K562 (cell line): ENCODE measurements at regions not wholly inside any gene's neighbourhood (a gene's known extent, or its start where the extent isn't known, plus 50 kb on each side); places are given as distances from the start of the nearest gene placed in this dataset.
"Not testable (repeated sequence)": the region's sequence is repeated elsewhere in the genome, so short reads cannot be mapped to it uniquely, and the experiment has no call there.

Source experiments
- ATAC-seq: fragments of 200-7000 bp; cut with Tn5 transposase; 3 replicates; pipeline ENCODE4 v1.9.1; 2020; ENCODE audit warnings: moderate library complexity
- BruUV-seq: library from RNA; stranded (reverse); fragments of 400-500 nt; replicated peaks from 2 replicates; lab custom pipeline; 2021; lab: Mats Ljungman, UMichigan
- CTCF ChIA-PET: fragments of 300-600 bp; formaldehyde crosslinking; extraction: SDS; loops from one replicate; lab custom pipeline; 2021; ENCODE audit warnings: low intra/inter-chr PET ratio; lab: Yijun Ruan, JAX
- POLR2A ChIA-PET: fragments of 300-600, 350-650 bp; sonication (Branson Sonifier 250); formaldehyde crosslinking; extraction: SDS; loops from one replicate; lab custom pipeline; 2021; ENCODE audit warnings: antibody characterized with exemption, inconsistent platforms; lab: Yijun Ruan, JAX
- DNase-seq, 4 experiments: peaks; one replicate each; pipeline versions ENCODE4 v3.0.0 to v3.0.0-alpha.2; 2011 to 2018; ENCODE audit warnings: low spot score in 3 of 4, mixed read lengths in 3 of 4; ENCODE audit errors: extremely low read depth in 1 of 4
- FAIRE-seq: peaks from 2 replicates; lab custom pipeline; 2011; peaks lifted over from hg19 to GRCh38; lab: Jason Lieb, UNC
- H2AFZ ChIP-seq: 2 replicates; pipeline ENCODE4 v1.6.0; 2011; ENCODE audit warnings: low read depth, low read length, control low read depth, inconsistent platforms
- H3K27ac ChIP-seq: fragments of 200-600 bp; 3 replicates; pipeline ENCODE4 v1.8.0; 2011; ENCODE audit warnings: low read depth, mild to moderate bottlenecking, control low read depth, inconsistent platforms, low read length, moderate library complexity, mixed read lengths; ENCODE audit errors: extremely low read depth
- H3K27me3 ChIP-seq, 2 experiments: fragments of 300-600 bp in 1 of 2; 2 replicates in 1 of 2; 3 replicates in 1 of 2; pipeline versions ENCODE4 v1.6.0 to v1.8.0; 2011; ENCODE audit warnings: inconsistent platforms in 2 of 2, low read length in 2 of 2, mild to moderate bottlenecking in 1 of 2, mixed read lengths in 1 of 2, moderate library complexity in 1 of 2; ENCODE audit not compliant: control insufficient read depth in 2 of 2, insufficient read depth in 2 of 2
- H3K36me3 ChIP-seq: fragments of 300-600 bp; 3 replicates; pipeline ENCODE4 v1.8.0; 2011; ENCODE audit warnings: mild to moderate bottlenecking, low read length, inconsistent platforms; ENCODE audit not compliant: control insufficient read depth, insufficient read depth
- H3K4me1 ChIP-seq, 2 experiments: fragments of 200-600 bp in 1 of 2; replicated peaks in 1 of 2; 2 replicates in 1 of 2; 3 replicates in 1 of 2; pipeline versions ENCODE4 v1.5.1 to v1.8.0; 2011; ENCODE audit warnings: inconsistent platforms in 2 of 2, low read length in 2 of 2, mild to moderate bottlenecking in 1 of 2, mixed read lengths in 1 of 2, moderate library complexity in 1 of 2; ENCODE audit not compliant: control insufficient read depth in 2 of 2, insufficient read depth in 2 of 2
- H3K4me2 ChIP-seq: 2 replicates; pipeline ENCODE4 v1.6.1; 2011; ENCODE audit warnings: low read length, control low read depth, inconsistent platforms, mixed read lengths; ENCODE audit not compliant: insufficient read depth
- H3K4me3 ChIP-seq: fragments of 200-600 bp; sonication (generic), shearing (Covaris generic); 2 replicates; pipeline ENCODE4 v1.5.1; 2016; ENCODE audit warnings: control low read depth, inconsistent platforms
- H3K79me2 ChIP-seq: fragments of 200-600 bp; 3 replicates; pipeline ENCODE4 v1.8.0; 2011; ENCODE audit warnings: low read length, inconsistent platforms; ENCODE audit not compliant: control insufficient read depth, insufficient read depth
- H3K9ac ChIP-seq, 2 experiments: 2 replicates each; pipeline versions ENCODE4 v1.6.0 to v1.6.1; 2011; ENCODE audit warnings: low read depth in 2 of 2, low read length in 2 of 2, control low read depth in 1 of 2, inconsistent platforms in 1 of 2, mild to moderate bottlenecking in 1 of 2, mixed read lengths in 1 of 2; ENCODE audit not compliant: insufficient read depth in 1 of 2
- H3K9me1 ChIP-seq: one replicate; pipeline ENCODE4 v1.6.0; 2011; ENCODE audit warnings: inconsistent platforms, mild to moderate bottlenecking, low read length, moderate library complexity; ENCODE audit not compliant: control insufficient read depth, insufficient read depth
- H3K9me3 ChIP-seq: replicated peaks from 2 replicates; pipeline ENCODE4 v1.5.1; 2011; ENCODE audit warnings: low read depth, low read length, inconsistent platforms; ENCODE audit not compliant: control insufficient read depth, insufficient read depth
- H4K20me1 ChIP-seq: replicated peaks from 2 replicates; pipeline ENCODE4 v1.6.1; 2011; ENCODE audit warnings: low read length, inconsistent platforms, mixed read lengths; ENCODE audit not compliant: control insufficient read depth, insufficient read depth
- BRF1 ChIP-seq: IDR thresholded peaks from 3 replicates; pipeline ENCODE4 v1.6.1; 2011; ENCODE audit warnings: borderline replicate concordance, mild to moderate bottlenecking; ENCODE audit not compliant: insufficient read length; ENCODE audit errors: extremely low read depth
- ELF4 ChIP-seq: fragments of 450-650 bp; formaldehyde crosslinking; IDR thresholded peaks from 2 replicates; pipeline ENCODE4 v1.4.0; 2022; ENCODE audit warnings: missing genetic modification characterization
- FOXK2 ChIP-seq, 2 experiments: fragments of 450-650 bp; IDR thresholded peaks in 1 of 2; conservative IDR thresholded peaks in 1 of 2; 2 replicates each; pipeline ENCODE4 v1.6.1; 2016; ENCODE audit warnings: low read depth in 2 of 2, mild to moderate bottlenecking in 1 of 2
- MTA2 ChIP-seq: fragments of 450-650 bp; IDR thresholded peaks from 2 replicates; pipeline ENCODE4 v1.6.1; 2016; ENCODE audit warnings: low read depth
- NFRKB ChIP-seq: fragments of 450-650 bp; IDR thresholded peaks from 2 replicates; pipeline ENCODE4 v1.6.1; 2016; ENCODE audit warnings: low read depth
- RBBP5 ChIP-seq: fragments of 200-600 bp; sonication (generic); IDR thresholded peaks from 2 replicates; pipeline ENCODE4 v1.6.1; 2012; ENCODE audit warnings: borderline replicate concordance, mild to moderate bottlenecking, low read length, control low read depth, inconsistent platforms; ENCODE audit not compliant: insufficient read depth, poor library complexity, severe bottlenecking
- ZNF140 ChIP-seq: fragments of 250-450 bp; sonication (Bioruptor Pico); IDR thresholded peaks from 2 replicates; pipeline ENCODE4 v1.8.0; 2021; ENCODE audit warnings: moderate library complexity, mild to moderate bottlenecking, inconsistent platforms
- ZNF184 ChIP-seq: sonication (generic); formaldehyde crosslinking; IDR thresholded peaks from 2 replicates; pipeline ENCODE4 v1.5.0; 2020; ENCODE audit warnings: missing genetic modification reagents
- WGBS: fragments of 100-300 bp; shearing (Covaris generic); methylation state at CpG from one replicate; pipeline ENCODE4 v1.1.6; 2016; ENCODE audit warnings: low coverage, mixed read lengths; ENCODE audit not compliant: insufficient coverage; ENCODE audit errors: missing lambda C conversion rate; 5-methylcytosine and 5-hydroxymethylcytosine counted together
- in situ Hi-C: fragments of 300-500 bp; cut with MboI; formaldehyde crosslinking; loops from 4 replicates; pipeline ENCODE4 v1.15.0; 2018; ENCODE audit warnings: inconsistent platforms, mixed read lengths
- intact Hi-C: fragments of 100-400 bp; cut with micrococcal nuclease; formaldehyde crosslinking; loops from 2 replicates; pipeline ENCODE4 v1.14.2; 2022

GRCh38 chr12:87425942-87426554 is 603.2 kb downstream of the C12orf50 start:
- DNase-seq, result no peak
- BruUV-seq, result no TSS peak

GRCh38 chr12:87421233-87421632 is 608.0 kb downstream of the C12orf50 start:
- CTCF ChIA-PET, H3K27me3 ChIP-seq, H2AFZ ChIP-seq, intact Hi-C loops, FAIRE-seq, BruUV-seq, H4K20me1 ChIP-seq, H3K79me2 ChIP-seq, H3K4me2 ChIP-seq, H3K4me1 ChIP-seq, H3K9me1 ChIP-seq, ATAC-seq, in situ Hi-C loops, POLR2A ChIA-PET, DNase-seq, H3K9ac ChIP-seq, H3K27ac ChIP-seq, H3K4me3 ChIP-seq, H3K36me3 ChIP-seq, H3K9me3 ChIP-seq: not testable (repeated sequence)
- WGBS, result 0% methylated on average over 2 of the region's 2 CpGs

More at GRCh38 chr12:87425942-87426554, 603.2 kb downstream of the C12orf50 start:
- FAIRE-seq, result no peak
- Histone ChIP-seq H3K9me1 (no peaks in the 10 kb centered on the region), H3K4me1 (no peaks in the 10 kb centered on the region), H3K79me2 (no peaks in the 10 kb centered on the region), H3K9me3 (no peaks in the 10 kb centered on the region), H3K36me3 (no peaks in the 10 kb centered on the region), H3K27me3 (no peaks in the 10 kb centered on the region), H3K27ac (no peak overlapping the region), H3K4me3 (no peak overlapping the region), H3K4me2 (no peak overlapping the region), H2AFZ (no peak overlapping the region), H4K20me1 (no peaks in the 10 kb centered on the region), H3K9ac (no peak overlapping the region)
- intact Hi-C loops, result no loop called here
- ATAC-seq, result no peak
- in situ Hi-C loops, result no loop called here
- TF ChIP-seq BRF1 (no peak), NFRKB (no peak), RBBP5 (no peak), ZNF140 (CRISPR knock-in tag) (no peak), ELF4 (no peak), FOXK2 (conservative IDR thresholded peaks at IDR 0.05 in 1 of 2, IDR thresholded peaks at IDR 0.05 in 1 of 2; ENCODE audit: low read depth in 2 of 2) (no peak), MTA2 (no peak), ZNF184 (no peak)
- WGBS, result 4% methylated on average over 2 of the region's 2 CpGs
- CTCF ChIA-PET, result no interaction called here
- POLR2A ChIA-PET, result no interaction called here
